ENCODE measurements at regions not wholly inside any gene's neighbourhood (a gene's known extent, or its start where the extent isn't known, plus 50 kb on each side); places are given as distances from the start of the nearest gene placed in this dataset.

DNA sequence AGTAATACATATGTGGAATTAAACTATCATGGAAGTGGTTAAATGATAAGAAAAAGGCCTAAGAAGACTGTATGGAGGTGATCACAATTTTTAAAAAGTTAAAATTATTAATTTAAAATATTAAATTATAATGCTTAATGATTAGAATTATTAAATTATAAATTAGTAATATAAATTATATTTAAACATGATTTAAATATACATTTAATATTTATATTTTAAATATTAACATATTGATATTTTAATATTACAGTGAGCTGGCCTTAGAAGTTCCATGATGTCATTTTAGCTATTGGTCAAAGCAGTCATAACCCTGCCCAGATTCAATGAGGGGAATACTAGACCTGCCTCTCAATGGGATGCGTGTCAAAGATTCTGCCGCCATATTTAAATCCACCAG, 281.2 kb downstream of the PRDM2 start:
- DNase-seq: no peak

DNA sequence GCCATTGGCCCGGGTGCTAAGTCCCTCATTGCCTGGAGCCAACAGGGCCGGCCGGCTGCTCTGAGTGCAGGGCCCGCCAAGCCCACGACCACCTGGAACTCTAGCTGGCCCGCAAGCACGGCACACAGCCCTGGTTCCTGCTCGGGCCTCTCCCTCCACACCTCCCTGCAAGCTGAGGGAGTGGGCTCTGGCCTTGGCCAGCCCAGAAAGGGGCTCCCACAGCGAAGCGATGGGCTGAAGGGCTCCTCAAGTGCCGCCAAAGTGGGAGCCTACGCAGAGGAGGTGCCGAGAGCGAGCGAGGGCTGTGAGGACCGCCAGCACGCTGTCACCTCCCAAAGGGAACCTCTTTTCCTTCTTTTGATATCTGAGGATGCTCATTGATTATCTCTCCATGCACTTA, 283.4 kb downstream of the PRDM2 start:
- DNase-seq: no peak

DNA sequence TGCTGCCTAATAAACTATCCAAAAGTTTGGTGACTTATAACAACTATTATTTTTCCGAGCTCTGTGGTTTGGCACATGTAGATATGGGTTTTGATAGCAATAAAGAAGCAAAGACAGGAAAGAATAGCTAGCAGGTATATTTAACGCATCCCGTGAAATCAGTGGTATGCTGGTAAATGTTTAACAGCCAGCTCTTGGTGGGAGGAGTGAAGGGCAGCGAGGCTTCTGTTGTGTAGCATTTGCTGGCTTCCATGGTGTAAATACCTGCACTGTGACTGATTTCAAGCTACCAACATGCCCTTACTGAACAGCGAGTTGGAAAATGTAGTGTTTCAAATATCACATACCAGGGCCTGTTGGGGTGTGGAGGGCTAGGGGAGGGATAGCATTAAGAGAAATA, 291.0 kb downstream of the PRDM2 start:
- no peak for DNase-seq

DNA sequence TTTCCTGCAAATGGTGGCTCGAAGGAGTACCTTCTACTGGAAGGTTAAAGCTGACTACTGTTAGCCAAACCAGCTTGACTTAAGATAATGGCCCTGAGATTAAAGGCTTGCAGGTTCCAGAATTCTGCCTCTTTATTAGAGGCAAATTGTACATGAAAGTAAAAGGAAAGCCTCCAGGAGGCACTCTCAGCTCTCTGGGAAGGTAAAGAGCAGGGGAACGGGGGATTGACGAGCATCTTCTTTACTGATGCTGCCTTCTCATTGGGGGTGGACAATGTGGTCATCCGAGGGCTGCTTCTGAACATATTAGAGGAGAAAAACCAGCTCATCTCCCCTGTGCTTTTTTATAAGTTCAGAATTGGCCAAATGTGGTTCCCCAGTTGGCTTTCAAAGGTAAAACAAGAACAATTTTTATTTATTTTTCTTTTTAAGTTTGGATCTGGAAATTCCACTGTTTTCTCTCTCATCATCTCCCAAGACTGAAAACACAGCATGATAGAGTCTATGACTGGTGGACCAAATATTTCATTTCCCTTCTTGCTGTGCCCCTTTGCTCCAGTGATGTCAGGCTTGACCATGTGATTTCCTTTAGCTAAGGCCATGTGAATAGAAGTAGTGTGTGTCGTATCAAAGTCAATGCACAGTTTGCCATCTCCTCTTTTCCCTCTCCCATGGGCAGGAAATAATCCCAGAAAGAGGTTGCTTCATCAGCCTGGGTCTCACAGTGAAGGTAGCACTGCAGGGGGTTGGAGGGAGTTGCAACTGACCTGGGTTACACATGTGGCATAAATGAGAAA, 292.7 kb downstream of the PRDM2 start:
- no peak for DNase-seq

DNA sequence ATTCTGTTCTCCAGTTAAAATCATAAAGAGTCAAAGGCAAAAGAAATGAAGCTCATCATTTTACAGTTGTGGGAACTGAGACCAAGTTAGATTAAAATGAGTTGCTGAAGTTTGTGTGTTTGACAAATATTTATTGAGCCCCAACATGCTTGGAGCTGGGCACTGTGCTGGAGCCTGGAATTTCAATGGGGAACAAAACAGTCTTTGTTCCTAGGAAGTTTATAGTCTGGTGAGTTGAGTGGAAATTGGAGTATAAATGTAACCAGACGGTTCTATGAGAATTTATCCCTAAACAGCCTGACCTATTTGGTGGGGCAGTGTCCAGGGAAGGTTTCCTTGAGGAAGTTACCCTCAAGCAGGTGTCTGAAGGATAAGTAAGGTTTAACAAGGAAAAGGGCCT, 294.4 kb downstream of the PRDM2 start:
- no peak for DNase-seq

DNA sequence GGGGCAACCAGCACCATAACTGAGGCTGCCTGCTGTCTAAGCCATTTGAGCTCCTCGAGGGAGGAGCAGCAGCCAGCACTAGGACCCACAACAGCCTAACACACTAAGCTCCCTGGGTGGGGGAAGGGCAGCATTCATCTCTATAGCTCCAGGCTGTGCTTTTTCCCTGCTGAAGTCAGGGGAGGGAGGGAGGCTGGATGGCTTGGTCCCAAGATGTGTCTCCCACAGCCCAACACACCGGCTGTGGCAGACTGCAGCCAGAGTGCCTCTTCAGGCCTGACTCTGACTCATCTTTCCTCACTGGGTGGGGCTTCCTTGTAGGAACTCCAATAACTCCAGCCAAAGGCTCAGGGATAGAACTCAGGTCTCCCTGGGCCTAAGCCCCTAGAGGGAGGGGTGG, 296.3 kb downstream of the PRDM2 start:
- no peak for DNase-seq

DNA sequence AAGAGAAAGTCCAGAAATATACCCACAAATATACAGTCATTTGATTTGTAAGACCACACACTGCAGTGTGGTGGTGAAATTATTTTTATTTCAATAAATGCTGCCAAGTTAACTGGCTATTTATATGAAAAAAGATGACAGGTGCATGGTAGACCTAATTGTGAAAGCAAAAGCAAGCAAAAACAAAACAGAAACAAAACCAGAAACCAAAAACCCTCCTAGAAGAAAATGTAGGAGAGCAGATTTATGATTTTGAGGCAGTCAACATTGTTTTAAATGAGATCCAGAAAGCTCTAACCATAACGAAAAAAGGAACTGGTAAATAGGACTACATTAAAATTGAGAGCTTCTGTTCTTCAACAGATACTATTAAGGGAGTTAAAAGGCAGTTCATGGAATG, 303.6 kb downstream of the PRDM2 start:
- DNase-seq: no peak

DNA sequence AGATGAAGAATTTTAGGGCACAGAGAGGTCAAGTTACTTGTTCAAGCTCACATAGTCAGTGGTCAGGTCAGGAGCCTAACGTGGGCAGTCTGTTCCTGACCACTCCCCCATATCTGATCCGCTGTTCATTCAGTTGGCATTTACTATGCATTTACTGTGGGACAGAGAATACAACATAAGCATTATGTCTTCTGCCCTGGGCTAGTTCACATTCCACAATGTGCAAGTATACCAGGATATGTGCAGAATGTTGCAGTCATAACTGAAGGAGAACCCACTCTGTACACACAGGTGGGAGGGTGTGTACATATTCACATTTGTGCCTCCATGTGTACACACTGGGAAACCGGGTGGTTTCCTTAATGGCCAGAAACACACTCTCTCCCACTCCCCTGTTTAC, 309.6 kb downstream of the PRDM2 start:
- no peak for DNase-seq

DNA sequence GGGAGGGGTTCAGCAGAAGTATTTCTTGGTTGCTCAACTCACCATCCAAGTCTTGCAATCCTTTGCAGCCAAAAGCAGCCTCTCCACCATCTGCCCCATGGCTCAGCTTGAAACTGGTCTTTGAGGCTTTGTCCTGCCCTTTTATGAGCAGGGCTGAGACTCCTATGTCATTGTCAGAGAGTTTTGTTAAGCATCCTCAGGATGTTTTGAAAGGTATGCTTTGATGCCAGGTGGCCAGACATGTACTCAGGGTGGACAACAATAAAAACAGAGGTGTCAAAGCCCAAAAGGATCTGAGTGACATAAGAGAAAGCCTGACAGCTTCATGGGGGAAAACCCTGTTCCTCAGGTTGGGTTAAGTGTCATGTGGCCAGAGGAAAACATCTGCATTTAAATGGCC, 310.5 kb downstream of the PRDM2 start:
- DNase-seq: no peak

DNA sequence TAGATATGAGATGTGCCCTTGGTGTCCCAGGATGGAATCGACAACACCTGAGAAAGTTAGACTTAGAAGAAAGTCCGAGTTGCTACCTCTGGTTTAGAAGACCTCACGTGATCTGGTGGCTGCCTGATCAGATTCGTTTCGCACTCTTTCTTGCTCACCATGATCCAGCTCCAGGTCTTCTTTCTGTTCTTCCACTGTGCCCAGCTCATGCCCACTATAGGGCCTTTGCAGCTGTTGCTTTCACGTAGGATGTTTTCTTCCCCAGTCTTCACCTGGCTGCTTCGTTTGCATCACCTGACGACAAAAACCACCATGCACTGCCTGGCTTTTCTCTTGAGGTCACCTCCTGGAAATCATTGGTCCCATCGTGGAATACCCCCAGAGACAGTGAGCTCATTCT, 311.1 kb downstream of the PRDM2 start:
- no peak for DNase-seq

DNA sequence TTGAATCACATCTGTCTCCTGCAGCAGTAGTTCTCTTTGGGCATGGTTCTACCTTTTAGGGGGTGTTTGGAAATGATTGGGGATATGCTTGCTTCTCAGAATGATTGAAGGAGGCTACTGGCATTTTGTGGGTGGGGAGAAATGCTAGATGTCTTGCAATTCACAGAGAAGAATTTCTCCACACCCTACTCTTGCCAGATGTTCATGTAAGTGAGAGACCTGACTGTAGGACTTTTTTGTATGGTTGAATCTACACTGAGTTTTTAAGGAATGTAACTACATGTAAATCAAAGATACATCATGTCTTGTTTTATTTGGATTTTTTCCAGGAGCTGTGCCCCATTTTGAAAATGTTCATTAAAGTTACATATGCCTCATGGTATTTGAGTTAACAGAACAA, 311.9 kb downstream of the PRDM2 start:
- no peak for DNase-seq

DNA sequence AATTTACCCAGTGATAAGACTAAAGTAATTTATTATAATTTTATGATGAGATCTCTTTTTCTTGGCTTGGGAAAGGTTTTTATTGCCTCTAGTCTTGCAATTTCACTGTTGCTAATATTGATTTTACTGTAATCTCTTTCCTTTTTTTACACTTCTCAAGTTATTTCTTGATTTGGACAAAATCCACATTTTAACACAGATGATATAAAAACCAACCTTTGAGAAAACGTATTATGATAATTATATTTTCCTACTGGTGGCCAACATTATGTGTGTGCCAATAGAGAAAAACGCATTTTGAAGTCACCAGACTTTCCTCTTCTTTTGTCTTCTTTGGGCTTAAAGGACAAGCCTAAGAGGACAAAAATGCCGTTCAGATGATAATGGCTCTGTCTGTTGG, 314.9 kb downstream of the PRDM2 start:
- no peak for DNase-seq

DNA sequence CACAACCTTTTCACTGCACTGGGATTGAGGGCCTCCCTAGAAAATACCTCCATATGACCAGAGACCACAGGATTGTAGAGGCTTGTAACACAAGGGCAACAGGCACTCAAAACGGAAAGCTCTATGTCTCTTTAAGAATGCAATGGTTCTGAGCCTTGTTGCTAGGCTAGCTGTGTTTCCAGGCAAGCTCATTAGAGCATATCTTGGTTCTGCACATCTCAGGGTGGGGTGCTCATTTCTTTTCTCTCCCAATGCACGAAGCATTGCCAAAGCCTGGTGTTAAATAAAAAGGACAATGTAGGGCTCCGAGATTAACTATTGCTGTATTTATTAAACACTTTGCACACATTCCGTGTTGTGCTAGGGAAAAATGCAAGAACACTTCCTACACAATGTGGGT, 315.9 kb downstream of the PRDM2 start:
- DNase-seq: no peak

DNA sequence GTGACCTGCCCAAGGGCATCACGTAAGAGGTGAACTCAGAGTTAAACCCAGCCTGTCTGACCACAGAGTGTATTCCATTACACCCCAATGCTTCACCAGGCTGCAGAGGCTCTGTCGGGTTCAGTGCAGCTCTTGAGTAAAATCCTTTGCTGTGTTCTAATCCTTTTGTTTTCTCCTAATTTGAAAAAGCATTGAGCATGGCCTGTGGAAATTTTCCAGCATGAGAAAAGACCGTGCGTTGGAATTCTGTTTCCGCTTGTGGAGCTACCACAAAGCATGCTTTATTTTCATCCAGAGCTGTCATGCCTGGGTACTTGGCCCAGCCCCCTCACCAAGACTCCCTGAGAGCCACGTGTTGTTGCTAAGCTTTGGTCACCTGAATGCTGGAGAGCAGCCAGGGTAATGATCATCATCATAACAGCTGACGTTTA, 317.6 kb downstream of the PRDM2 start:
- no peak for DNase-seq

DNA sequence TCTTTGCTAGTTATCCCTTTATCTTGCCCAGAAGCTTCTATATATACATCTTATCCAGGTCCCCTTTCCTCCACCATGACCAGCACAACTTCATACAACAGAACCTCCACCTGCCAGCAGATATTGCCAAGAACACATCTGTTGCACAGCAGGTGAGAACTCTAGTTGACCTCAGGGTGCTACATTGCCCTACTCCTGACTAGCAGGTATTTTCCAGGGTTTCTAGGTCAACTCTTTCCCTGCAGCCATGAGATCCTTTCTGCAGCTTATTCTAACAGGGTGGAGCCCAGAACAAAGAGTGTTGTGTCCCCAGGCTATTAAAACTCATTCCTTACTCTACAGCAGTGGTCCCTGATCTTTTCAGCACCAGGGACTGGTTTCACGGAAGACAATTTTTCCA, 319.5 kb downstream of the PRDM2 start:
- DNase-seq: no peak

DNA sequence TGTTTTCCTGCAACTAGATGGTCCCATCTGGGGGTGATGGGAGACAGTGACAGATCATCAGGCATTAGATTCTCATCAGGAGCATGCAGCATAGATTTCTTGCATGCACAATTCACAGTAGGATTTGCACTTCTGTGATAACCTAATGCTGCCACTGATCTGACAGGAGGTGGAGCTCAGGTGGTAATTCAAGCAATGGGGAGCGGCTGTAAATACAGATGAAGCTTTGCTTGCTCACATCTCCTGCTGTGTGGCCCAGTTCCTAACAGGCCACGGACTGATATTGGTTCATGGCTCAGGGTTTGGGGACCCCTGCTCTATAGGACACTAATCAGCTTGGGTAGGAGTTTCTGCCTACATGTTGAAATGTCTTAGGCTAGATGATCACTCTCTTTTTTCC, 320.0 kb downstream of the PRDM2 start:
- no peak for DNase-seq

DNA sequence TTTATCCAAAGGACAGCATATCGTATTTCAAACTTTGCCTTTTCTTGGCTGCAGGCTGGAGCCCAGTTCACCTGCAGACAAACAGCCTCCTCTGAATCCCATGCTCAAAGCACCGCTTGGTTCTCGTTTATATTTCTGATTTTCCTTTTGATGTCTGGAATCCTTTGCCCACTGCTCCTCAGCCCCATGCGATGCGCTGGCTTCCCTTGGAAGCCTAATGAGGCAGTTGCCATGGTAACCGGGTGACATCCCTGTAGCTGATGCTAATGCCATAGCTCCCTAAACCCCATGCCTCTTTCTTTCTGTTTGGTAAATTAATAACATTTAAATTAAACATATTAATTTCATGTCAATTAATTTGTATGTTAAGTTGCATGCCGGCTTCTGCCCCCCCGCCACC, 327.1 kb downstream of the PRDM2 start:
- no peak for DNase-seq

DNA sequence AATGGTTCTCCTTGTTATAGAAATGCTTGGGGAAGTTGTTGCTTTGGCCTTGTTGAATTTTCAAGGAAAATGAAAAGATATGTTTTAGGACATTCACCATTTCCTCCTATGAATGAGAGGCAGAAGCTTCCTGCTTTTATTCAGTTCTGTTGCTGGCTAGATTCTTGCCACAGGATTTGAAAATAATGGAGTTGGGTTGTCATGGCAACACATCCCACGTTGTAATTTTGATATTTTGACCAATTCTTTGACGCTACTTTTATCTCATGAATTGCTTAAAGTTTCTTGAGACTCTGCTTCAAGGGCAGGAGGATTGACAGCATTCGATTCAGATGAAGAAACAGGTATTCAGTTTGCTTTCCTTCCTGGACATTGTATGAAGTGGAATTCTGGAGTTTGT, 331.5 kb downstream of the PRDM2 start:
- DNase-seq: no peak

DNA sequence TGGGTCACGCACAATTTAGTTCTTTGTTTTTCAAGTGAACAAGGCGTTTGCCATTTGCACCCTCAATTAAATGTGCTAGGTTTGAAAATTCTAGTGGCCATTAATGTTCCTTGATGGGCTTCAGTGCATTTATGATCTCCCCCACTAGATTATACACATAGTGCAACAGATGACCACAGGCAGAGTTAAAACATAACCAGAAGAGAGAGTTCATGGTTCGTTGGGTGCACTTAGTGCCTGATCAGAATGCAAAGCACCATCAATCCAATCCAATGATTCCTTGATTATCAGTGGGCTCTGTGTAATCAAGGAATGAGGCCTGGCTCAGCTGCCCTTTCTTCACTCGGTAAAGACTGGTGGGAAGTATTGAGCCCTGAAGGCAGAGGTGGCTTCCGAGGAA, 334.5 kb downstream of the PRDM2 start:
- no peak for DNase-seq

DNA sequence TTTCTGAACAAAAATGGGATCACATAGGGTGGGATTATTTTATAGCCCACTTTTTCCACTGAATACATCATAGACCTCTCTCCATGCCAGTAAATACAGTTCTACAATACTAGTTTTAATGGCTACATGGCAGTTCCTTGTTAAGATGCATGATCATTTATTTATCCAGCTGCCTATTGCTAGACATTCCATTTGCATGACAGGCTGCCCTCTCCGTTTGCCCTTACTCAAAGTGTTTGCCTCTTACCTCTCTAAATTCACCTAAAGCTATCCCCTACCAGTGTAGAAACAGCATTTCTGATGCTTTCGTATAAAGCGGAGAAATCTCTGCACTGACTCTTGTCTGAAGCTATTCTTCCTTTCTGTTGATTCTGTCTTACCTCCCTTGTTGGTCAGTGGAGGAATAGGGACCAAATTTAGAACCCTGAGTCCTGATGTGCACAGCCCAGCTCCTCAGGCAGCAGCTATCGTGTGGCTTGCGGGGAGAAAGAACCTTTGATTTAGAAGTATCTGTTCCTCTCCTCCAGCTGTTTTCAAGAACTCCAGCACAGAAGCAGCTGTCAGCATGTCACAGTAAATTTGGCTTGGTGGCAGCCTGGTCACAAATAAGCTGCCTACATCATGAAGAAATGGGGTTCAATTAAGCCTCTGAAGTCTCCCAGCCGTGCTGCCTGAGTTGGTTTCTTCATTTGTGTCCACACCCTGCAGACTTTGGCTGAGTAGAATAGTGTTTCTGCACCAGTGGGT, 337.3 kb downstream of the PRDM2 start:
- DNase-seq: no peak

DNA sequence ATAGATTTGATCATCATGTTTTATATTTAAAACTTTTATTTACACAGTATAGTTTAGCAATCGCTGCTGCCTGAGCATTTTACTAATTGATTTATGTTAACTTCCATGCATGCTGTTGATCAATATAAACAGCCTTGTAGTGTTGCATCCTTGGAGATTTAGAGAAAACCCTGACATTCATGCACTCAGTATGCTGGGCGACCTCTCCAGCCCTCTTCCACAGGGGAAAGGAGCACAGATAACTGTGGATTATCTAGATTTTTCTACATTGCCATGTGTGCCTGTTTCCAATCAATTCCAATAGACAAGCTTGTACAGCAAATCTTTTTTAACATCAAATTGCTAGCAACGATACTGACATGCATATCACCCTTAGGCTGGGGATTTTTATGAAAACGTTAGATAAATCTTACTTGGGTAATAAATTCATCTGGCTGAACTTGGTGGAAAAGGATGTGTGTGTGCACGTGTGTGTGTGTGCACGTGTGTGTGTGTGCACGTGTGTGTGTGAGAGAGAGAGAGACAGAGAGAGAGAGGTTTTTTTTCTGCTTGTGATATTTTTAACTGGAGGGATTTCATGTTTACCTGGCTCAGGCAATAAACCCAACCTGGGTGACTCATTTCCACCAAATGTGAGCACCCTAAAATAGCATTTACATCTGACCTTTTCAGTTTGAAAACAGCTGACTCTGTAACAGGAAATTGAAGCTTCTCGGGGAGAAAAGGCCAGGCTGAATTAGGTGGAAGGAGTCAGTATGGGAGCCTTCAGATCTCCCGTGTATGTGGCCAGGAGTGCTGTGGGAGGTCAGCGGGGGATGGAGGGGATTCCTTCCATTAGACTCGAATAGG, 339.8 kb downstream of the PRDM2 start:
- no peak for DNase-seq

DNA sequence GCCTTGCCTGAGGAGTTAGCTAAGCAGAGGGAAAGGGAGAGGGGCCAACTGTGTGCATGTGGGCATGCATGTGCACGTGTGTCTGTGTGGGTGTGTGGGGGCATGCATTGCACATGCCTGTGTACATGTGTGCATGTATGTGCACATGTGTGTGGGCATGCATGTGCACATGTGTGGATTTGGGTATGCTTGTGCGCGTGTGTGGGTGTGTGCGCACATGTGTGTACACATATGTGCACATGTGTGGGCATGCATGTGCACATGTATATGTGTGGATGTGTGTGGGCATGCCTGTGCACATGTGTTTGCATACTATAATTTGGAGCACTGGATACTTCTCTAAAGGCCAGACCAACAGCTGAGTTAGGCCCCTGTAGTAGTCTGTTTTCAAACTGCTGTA, 350.0 kb downstream of the PRDM2 start:
- no peak for DNase-seq

DNA sequence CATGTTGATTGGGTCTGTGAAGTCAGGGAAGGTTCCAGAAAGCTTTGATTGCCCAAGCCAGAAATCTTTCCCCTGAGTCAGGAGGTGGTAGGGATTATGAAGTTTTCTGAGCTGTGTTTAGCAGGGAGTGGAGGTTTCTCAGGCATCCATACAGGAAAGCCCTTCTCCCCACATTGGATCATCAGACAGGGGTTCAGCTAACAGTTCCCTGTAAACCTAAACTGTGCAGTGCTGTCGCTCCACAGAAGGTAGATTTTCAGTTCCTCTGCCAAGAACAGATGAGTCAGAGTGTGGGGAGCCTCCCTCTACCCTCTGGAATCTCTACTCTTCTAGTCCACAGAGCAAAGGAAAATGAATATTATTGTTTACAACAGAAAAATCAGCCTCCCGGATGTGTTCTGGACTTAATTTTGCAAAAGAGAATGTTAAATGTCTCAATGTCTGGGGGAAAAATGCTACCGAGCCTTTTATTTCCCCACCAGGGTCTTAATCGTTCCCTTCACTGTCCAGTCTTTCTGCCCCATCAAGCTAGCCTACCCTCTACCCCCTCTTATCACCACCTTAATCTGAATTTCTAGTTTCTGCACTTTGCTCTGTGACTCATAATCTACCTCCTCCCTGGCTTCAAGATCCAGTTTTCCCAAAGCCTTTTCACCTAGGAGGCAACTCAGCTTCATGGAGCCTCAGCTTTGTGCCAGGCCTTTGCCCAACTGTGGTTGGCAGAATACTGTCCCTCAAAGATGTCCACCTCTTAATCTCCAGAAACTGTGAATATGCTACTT, 355.6 kb downstream of the PRDM2 start:
- no peak for DNase-seq

Measured in activated CD8-positive, alpha-beta memory T cell treated with anti-CD3 and anti-CD28 coated beads for 24 hours (primary cell).